CD8-positive, alpha-beta memory T cell (primary cell): ENCODE measurements at regions not wholly inside any gene's neighbourhood (a gene's known extent, or its start where the extent isn't known, plus 50 kb on each side); places are given as distances from the start of the nearest gene placed in this dataset.
"Not testable (repeated sequence)": the region's sequence is repeated elsewhere in the genome, so short reads cannot be mapped to it uniquely, and the experiment has no call there.

Experiments
- CTCF ChIA-PET: fragments of 350-600 bp; sonication (Branson Sonifier 250); formaldehyde crosslinking; loops from one replicate; lab custom pipeline; 2021; ENCODE audit warnings: antibody characterized with exemption; lab: Charles Lee
- POLR2A ChIA-PET: fragments of 350-600 bp; sonication (Branson Sonifier 250); formaldehyde crosslinking; loops from one replicate; lab custom pipeline; 2021; ENCODE audit warnings: antibody characterized with exemption; lab: Charles Lee
- DNase-seq, 5 donors: peaks; one replicate each; pipeline versions ENCODE4 v3.0.0 to v3.0.0-alpha.2; 2020 to 2022; ENCODE audit warnings: mixed read lengths in 1 of 5
- H3K27ac ChIP-seq: one replicate; pipeline ENCODE4 v1.7.0; 2013; ENCODE audit warnings: low read depth, mild to moderate bottlenecking, low read length, moderate library complexity
- H3K27me3 ChIP-seq: 2 replicates; pipeline ENCODE4 v1.7.0; 2013; ENCODE audit warnings: low read length, mild to moderate bottlenecking; ENCODE audit not compliant: insufficient read depth, poor library complexity, severe bottlenecking
- H3K36me3 ChIP-seq: 2 replicates; pipeline ENCODE4 v1.7.0; 2013; ENCODE audit warnings: mild to moderate bottlenecking, low read length, moderate library complexity; ENCODE audit not compliant: insufficient read depth
- H3K4me1 ChIP-seq: 2 replicates; pipeline ENCODE4 v1.7.0; 2013; ENCODE audit warnings: mild to moderate bottlenecking, low read length, moderate library complexity; ENCODE audit not compliant: insufficient read depth
- H3K4me3 ChIP-seq: 2 replicates; pipeline ENCODE4 v1.7.0; 2013; ENCODE audit warnings: mild to moderate bottlenecking, low read length
- H3K9me3 ChIP-seq: 2 replicates; pipeline ENCODE4 v1.7.0; 2013; ENCODE audit warnings: mild to moderate bottlenecking, low read length
- H3K27ac Mint-ChIP-seq, 8 donors: one replicate each; pipeline ENCODE4 v1.8.0; 2020 to 2021; ENCODE audit warnings: mixed read lengths in 8 of 8, mild to moderate bottlenecking in 6 of 8, inconsistent platforms in 3 of 8, moderate library complexity in 3 of 8
- H3K27me3 Mint-ChIP-seq, 2 donors: one replicate each; pipeline ENCODE4 v1.8.0; 2020 to 2021; ENCODE audit warnings: mixed read lengths in 2 of 2, mild to moderate bottlenecking in 1 of 2, moderate library complexity in 1 of 2
- H3K36me3 Mint-ChIP-seq, 3 donors: one replicate each; pipeline ENCODE4 v1.8.0; 2020 to 2021; ENCODE audit warnings: mixed read lengths in 3 of 3, inconsistent platforms in 1 of 3, mild to moderate bottlenecking in 1 of 3
- H3K4me1 Mint-ChIP-seq, 3 donors: one replicate each; pipeline ENCODE4 v1.8.0; 2020 to 2021; ENCODE audit warnings: mixed read lengths in 3 of 3, inconsistent platforms in 1 of 3, mild to moderate bottlenecking in 1 of 3
- H3K4me3 Mint-ChIP-seq, 7 donors: one replicate each; pipeline ENCODE4 v1.8.0; 2020 to 2021; ENCODE audit warnings: mixed read lengths in 7 of 7, mild to moderate bottlenecking in 6 of 7, moderate library complexity in 4 of 7, inconsistent platforms in 2 of 7
- H3K9me3 Mint-ChIP-seq, 5 donors: one replicate each; pipeline ENCODE4 v1.8.0; 2020 to 2022; ENCODE audit warnings: mixed read lengths in 5 of 5, mild to moderate bottlenecking in 3 of 5, moderate library complexity in 2 of 5, inconsistent platforms in 1 of 5

- Histone ChIP-seq H3K4me1 (no peaks in the 10 kb centered on the region), H3K9me3 (no peaks in the 10 kb centered on the region), H3K4me3 (no peak overlapping the region), H3K27ac (no peak overlapping the region), H3K36me3 (no peaks in the 10 kb centered on the region), H3K27me3 (no peaks in the 10 kb centered on the region)
- ChIA-PET POLR2A (no interaction called here), CTCF (interaction anchor here (0.9 to 2.0 kb wide), 2 partner anchors 8 to 17 kb away, joined by 3 to 4 read pairs; no protein-coding TSS in a partner anchor)
- Mint-ChIP-seq H3K9me3 (peaks cover 2 to 13% (median 4%) of the 10 kb centered on the region in 5 donors), H3K4me1 (peaks cover 21 to 36% (median 34%) of the 10 kb centered on the region in 3 donors), H3K4me3 (peak overlapping the region in 6 of 7 donors; percentile 72 to 83 (median 76)), H3K27ac (peak overlapping the region in 7 of 8 donors; percentile 17 to 89 (median 52)), H3K27me3 (peaks cover 0 to 6% of the 10 kb centered on the region in 2 donors), H3K36me3 (peaks cover 0 to 8% (median 0%) of the 10 kb centered on the region in 3 donors)
- DNase-seq: peak in 3 of 5 donors; percentile 7 to 75 (median 13)
These were observed 227.1 kb downstream of the RPLP1 start for GRCh38 chr15:69679623-69680228.

DNA sequence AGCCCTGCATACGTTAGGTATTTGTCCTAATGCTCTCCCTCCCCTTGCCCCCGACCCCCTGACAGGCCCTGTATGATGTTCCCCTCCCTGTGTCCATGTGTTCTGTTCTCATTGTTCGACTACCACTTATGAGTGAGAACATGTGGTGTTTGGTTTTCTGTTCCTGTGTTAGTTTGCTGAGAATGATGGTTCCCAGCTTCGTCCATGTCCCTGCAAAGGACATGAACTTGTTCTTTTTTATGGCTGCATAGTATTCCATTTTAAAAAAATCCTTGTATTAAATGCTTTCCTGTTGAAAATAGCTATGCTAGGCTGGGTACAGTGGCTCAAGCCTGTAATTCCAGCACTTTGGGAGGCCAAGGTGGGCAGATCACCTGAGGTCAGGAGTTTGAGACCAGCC, 232.2 kb downstream of the RPLP1 start:
- H3K4me3 ChIP-seq, H3K4me3 Mint-ChIP-seq, H3K27ac Mint-ChIP-seq, POLR2A ChIA-PET, H3K27me3 ChIP-seq, H3K36me3 ChIP-seq, H3K4me1 ChIP-seq, DNase-seq, CTCF ChIA-PET, H3K27me3 Mint-ChIP-seq, H3K27ac ChIP-seq: not testable (repeated sequence)
- H3K9me3 ChIP-seq: peaks cover 10% of the 10 kb centered on the region
- Mint-ChIP-seq H3K9me3 (peaks cover 16 to 30% (median 23%) of the 10 kb centered on the region in 5 donors), H3K4me1 (peaks cover 12 to 28% (median 26%) of the 10 kb centered on the region in 3 donors), H3K36me3 (peaks cover 4 to 27% (median 5%) of the 10 kb centered on the region in 3 donors)

- H3K4me3 Mint-ChIP-seq: no peak overlapping the region
- Histone ChIP-seq H3K36me3 (no peaks in the 10 kb centered on the region), H3K9me3 (peaks cover 11% of the 10 kb centered on the region), H3K27me3 (no peaks in the 10 kb centered on the region), H3K4me3 (no peak overlapping the region), H3K4me1 (no peaks in the 10 kb centered on the region), H3K27ac (no peak overlapping the region)
- CTCF ChIA-PET: no interaction called here
- H3K27ac Mint-ChIP-seq: peak overlapping the region in 2 of 8 donors; percentile 43 to 66
- peaks cover 0 to 10% of the 10 kb centered on the region in 2 donors for H3K27me3 Mint-ChIP-seq
- DNase-seq: no peak
- H3K36me3 Mint-ChIP-seq: peaks cover 4 to 35% (median 5%) of the 10 kb centered on the region in 3 donors
- H3K9me3 Mint-ChIP-seq: peaks cover 18 to 34% (median 26%) of the 10 kb centered on the region in 5 donors
- POLR2A ChIA-PET: no interaction called here
- peaks cover 3 to 18% (median 16%) of the 10 kb centered on the region in 3 donors for H3K4me1 Mint-ChIP-seq
These were observed 233.2 kb downstream of the RPLP1 start for GRCh38 chr15:69685512-69686452.

DNA sequence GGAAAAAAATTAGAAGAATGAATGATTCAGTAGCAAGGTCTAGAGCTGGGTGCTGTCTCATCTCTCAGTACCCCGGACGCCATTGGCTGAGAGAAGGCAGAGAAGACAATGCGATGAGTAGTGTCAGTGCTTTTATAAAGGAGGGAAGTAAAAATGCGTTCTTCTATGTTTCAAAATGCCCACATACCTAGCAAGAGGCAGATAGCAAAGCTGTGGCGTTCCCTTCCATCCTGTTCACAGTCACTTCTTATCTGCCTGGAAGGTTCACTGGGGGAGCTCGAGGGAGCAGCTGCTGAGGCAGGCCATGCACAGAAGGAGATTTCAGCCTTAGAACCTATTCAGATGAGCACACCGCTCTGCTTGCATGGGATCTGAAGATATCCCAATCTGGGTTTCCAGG, 234.0 kb downstream of the RPLP1 start:
- ChIA-PET CTCF (no interaction called here), POLR2A (no interaction called here)
- Histone ChIP-seq H3K36me3 (no peaks in the 10 kb centered on the region), H3K4me3 (no peak overlapping the region), H3K4me1 (no peaks in the 10 kb centered on the region), H3K27ac (no peak overlapping the region), H3K27me3 (no peaks in the 10 kb centered on the region), H3K9me3 (peaks cover 11% of the 10 kb centered on the region)
- Mint-ChIP-seq H3K9me3 (peaks cover 18 to 34% (median 26%) of the 10 kb centered on the region in 5 donors), H3K4me3 (no peak overlapping the region), H3K27ac (no peak overlapping the region), H3K36me3 (peaks cover 4 to 35% (median 5%) of the 10 kb centered on the region in 3 donors), H3K4me1 (peaks cover 2 to 12% (median 12%) of the 10 kb centered on the region in 3 donors), H3K27me3 (peaks cover 0 to 10% of the 10 kb centered on the region in 2 donors)
- DNase-seq: no peak

GRCh38 chr15:69689133-69689532, 236.5 kb downstream of the RPLP1 start:
- Mint-ChIP-seq H3K27me3 (peaks cover 0 to 15% of the 10 kb centered on the region in 2 donors), H3K36me3 (peaks cover 4 to 27% (median 5%) of the 10 kb centered on the region in 3 donors), H3K4me3 (no peak overlapping the region), H3K27ac (no peak overlapping the region), H3K4me1 (no peaks in the 10 kb centered on the region), H3K9me3 (peaks cover 11 to 28% (median 23%) of the 10 kb centered on the region in 5 donors)
- Histone ChIP-seq H3K36me3 (no peaks in the 10 kb centered on the region), H3K4me3 (no peak overlapping the region), H3K4me1 (no peaks in the 10 kb centered on the region), H3K27me3 (no peaks in the 10 kb centered on the region), H3K27ac (no peak overlapping the region), H3K9me3 (peaks cover 11% of the 10 kb centered on the region)
- ChIA-PET CTCF (no interaction called here), POLR2A (interaction anchor here (0.7 kb wide), 1 partner anchor 15 kb away, joined by 3 read pairs; no protein-coding TSS in a partner anchor)
- DNase-seq: no peak

DNA sequence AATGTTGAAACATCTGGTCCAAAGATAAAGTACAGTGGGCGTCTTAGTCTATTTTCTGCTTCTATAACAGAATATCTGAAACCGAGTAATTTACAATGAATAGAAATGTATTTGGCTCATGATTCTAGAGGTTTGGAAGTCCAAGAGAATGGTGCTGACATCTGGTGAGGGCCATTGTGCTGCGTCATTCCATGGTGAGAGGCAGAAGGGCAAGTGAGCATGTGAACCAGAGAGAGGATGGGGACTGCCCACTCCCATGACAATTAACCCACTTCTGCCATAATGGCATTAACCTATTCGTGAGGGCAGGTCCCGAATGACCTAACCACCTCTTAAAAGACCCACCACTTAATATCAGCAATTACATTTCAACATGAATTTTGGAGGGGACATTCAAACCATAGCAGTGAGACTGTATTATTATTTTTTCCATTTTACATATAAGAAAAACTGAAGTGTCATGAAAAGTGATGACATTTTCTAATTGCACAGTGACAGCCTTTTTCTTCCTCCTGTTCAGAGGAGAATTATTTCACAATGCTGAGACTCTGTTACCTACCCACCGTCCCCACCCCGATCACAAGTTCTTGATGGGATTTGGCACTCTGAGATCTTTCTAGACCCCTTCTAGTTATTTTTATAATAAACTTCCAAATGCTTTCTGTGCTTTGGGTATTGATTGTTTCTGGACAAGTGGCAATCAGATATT, 238.8 kb downstream of the RPLP1 start:
- DNase-seq: no peak
- H3K36me3 ChIP-seq: no peaks in the 10 kb centered on the region
- peaks cover 0 to 15% of the 10 kb centered on the region in 2 donors for H3K27me3 Mint-ChIP-seq
- no peak overlapping the region for H3K27ac Mint-ChIP-seq
- peaks cover 4 to 24% (median 5%) of the 10 kb centered on the region in 3 donors for H3K36me3 Mint-ChIP-seq
- no peak overlapping the region for H3K27ac ChIP-seq
- ChIA-PET CTCF (no interaction called here), POLR2A (no interaction called here)
- peaks cover 11 to 28% (median 23%) of the 10 kb centered on the region in 5 donors for H3K9me3 Mint-ChIP-seq
- H3K4me1 ChIP-seq: no peaks in the 10 kb centered on the region
- H3K4me1 Mint-ChIP-seq: peaks cover 0 to 6% (median 0%) of the 10 kb centered on the region in 3 donors
- H3K4me3 Mint-ChIP-seq: no peak overlapping the region
- H3K27me3 ChIP-seq: no peaks in the 10 kb centered on the region
- H3K9me3 ChIP-seq: peaks cover 11% of the 10 kb centered on the region
- no peak overlapping the region for H3K4me3 ChIP-seq

- peaks cover 11% of the 10 kb centered on the region for H3K9me3 ChIP-seq
- peaks cover 4 to 24% (median 5%) of the 10 kb centered on the region in 3 donors for H3K36me3 Mint-ChIP-seq
- H3K27ac Mint-ChIP-seq: no peak overlapping the region
- H3K36me3 ChIP-seq: no peaks in the 10 kb centered on the region
- no peak overlapping the region for H3K27ac ChIP-seq
- no peaks in the 10 kb centered on the region for H3K4me1 ChIP-seq
- peaks cover 11 to 26% (median 22%) of the 10 kb centered on the region in 5 donors for H3K9me3 Mint-ChIP-seq
- ChIA-PET POLR2A (no interaction called here), CTCF (interaction anchor here (0.8 kb wide), 1 partner anchor 21 kb away, joined by 3 read pairs; no protein-coding TSS in a partner anchor)
- H3K27me3 Mint-ChIP-seq: peaks cover 0 to 11% of the 10 kb centered on the region in 2 donors
- DNase-seq: no peak
- no peak overlapping the region for H3K4me3 ChIP-seq
- peaks cover 0 to 6% (median 0%) of the 10 kb centered on the region in 3 donors for H3K4me1 Mint-ChIP-seq
- H3K27me3 ChIP-seq: no peaks in the 10 kb centered on the region
- no peak overlapping the region for H3K4me3 Mint-ChIP-seq
These were observed 239.7 kb downstream of the RPLP1 start for GRCh38 chr15:69692342-69692741.
